ENCODE measurements at regions not wholly inside any gene's neighbourhood (a gene's known extent, or its start where the extent isn't known, plus 50 kb on each side); places are given as distances from the start of the nearest gene placed in this dataset.

DNA sequence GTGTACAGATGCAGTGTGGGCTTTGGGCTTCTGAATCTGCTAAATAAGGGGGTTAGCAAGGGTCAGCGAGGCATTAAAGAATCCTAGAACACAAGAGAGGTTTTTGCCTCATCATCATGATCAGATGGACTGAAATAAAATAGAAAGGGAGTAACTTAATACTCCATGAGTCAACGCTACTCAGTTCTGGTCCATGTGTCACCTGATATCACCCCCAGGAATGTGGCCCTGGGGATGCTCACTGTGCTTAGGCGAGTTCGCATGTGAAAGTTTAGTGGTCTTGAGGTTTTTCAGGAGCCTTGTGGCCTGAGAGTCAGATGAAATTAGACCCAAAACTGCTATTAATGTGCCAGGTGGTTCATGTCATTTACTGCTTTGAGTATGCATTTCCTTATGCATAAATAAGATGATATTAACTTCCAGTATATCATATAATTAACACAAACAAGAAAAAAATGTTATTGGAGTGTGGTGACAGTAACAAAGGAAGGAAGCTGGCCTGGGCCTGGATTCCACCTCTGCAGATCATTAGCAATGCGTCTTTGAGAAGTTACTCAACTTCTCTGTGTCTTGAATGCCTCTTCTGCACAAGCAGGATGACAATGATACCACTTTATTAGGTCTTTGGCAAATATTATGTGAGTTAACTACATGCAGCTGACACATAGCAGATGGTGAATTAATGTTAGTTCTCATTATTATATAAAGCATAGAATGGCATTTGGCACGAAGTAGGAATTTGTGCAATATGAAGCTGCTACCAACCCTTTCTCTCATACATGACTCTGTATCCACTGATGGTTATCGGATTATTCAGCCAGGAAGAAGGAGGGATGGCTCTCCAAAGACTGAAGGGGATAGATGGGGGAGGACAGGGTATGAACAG is 1272.6 kb downstream of the AACS start:
- no peaks in the 10 kb centered on the region for H3K9me3 ChIP-seq (ENCODE audit: control insufficient read depth, insufficient read depth, low read length)
- no peak overlapping the region for H3K9ac ChIP-seq (ENCODE audit: low read depth, low read length)
- H3K36me3 ChIP-seq (ENCODE audit: insufficient read depth, low read length): no peaks in the 10 kb centered on the region

DNA sequence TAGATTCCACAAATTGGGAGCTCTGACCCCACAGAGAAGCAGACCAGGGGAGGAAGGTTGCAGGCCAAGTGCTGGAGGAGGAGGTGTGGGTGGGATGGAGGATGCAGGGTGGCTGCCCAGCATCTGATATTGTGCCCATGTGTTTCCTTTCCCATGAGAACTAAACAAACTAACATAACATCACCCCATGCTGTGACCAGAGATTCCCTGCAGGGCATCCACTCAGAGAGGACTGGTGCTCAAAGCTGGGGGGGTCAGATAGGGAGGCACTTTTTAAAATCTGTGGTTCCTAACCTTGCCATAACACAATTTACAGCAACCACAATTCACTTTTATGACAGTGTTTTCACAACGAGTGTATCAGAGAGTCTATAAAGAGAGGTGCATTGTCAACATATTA is 1277.6 kb downstream of the AACS start:
- no peaks in the 10 kb centered on the region for H3K36me3 ChIP-seq (ENCODE audit: insufficient read depth, low read length)
- no peak overlapping the region for H3K9ac ChIP-seq (ENCODE audit: low read depth, low read length)
- H3K4me1 ChIP-seq (ENCODE audit: insufficient read depth, low read length): no peaks in the 10 kb centered on the region

More for the DNA sequence above, 1272.6 kb downstream of the AACS start:
- no peaks in the 10 kb centered on the region for H3K4me1 ChIP-seq (ENCODE audit: insufficient read depth, low read length)

DNA sequence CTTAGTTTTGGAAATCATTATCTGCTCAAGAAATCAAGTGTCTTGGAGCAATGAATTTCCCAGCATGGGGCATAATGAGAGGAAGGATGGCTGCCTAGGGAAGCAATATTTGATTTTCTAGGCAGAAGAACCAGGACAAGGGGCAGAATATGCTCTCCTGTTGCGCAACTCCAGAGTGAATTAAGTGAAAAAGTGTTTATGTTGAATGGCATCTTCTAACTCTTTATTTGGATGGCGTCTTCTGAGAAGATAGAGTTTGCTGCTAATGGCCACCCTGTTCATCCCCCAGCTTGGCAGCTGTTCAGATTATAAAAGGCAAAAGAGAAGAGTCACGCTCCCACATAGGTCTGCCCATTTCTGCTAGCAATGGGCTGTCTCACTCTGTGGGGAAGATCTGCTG is 1278.1 kb downstream of the AACS start:
- no peak overlapping the region for H3K9ac ChIP-seq (ENCODE audit: low read depth, low read length)
- H3K4me1 ChIP-seq (ENCODE audit: insufficient read depth, low read length): no peaks in the 10 kb centered on the region
- no peaks in the 10 kb centered on the region for H3K36me3 ChIP-seq (ENCODE audit: insufficient read depth, low read length)
- no peaks in the 10 kb centered on the region for H3K9me3 ChIP-seq (ENCODE audit: control insufficient read depth, insufficient read depth, low read length)

More for the DNA sequence above, 1277.6 kb downstream of the AACS start:
- H3K9me3 ChIP-seq (ENCODE audit: control insufficient read depth, insufficient read depth, low read length): no peaks in the 10 kb centered on the region

DNA sequence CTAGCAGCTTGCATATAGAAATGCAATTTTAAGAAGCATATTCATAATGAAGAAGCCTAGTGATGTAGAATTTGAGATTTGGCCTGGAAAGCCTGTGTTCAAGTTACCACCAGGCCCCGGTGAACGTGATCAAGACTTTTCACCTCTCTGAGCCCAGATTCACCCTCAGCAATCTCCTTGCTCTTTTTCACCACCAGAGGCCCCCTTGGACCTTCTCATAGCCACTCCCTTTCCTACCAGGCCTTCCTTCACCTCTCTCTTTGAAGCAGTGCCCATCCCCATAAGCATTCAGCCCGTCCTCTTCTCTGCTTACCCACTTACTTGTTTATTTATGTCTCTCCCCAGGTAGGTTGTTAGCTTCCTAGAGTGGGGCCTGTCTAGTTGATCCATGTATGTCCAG is 1280.9 kb downstream of the AACS start:
- Histone ChIP-seq H3K36me3 (ENCODE audit: insufficient read depth, low read length) (no peaks in the 10 kb centered on the region), H3K9ac (ENCODE audit: low read depth, low read length) (no peak overlapping the region), H3K9me3 (ENCODE audit: control insufficient read depth, insufficient read depth, low read length) (no peaks in the 10 kb centered on the region), H3K4me1 (ENCODE audit: insufficient read depth, low read length) (no peaks in the 10 kb centered on the region)

DNA sequence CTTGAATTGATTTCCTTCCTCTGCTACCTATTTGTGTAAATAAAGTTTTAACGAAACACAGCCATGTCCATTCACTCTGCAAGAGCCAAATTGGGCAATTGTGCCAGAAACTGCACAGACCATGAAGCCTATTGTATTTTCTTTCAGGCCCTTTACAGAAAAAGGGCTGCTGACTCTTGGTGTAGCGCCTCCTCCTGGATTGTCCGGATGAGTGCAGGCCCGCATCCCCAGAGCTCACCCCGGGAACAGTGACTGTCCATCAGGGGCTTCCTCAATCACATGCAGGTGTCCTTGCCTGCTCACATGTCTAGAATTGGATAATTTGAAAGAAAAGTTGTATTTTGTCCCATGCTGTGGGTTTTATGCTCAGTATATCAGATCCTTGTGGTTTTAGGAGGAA is 1282.2 kb downstream of the AACS start:
- H3K9me3 ChIP-seq (ENCODE audit: control insufficient read depth, insufficient read depth, low read length): no peaks in the 10 kb centered on the region
- H3K9ac ChIP-seq (ENCODE audit: low read depth, low read length): no peak overlapping the region
- H3K36me3 ChIP-seq (ENCODE audit: insufficient read depth, low read length): no peaks in the 10 kb centered on the region
- H3K4me1 ChIP-seq (ENCODE audit: insufficient read depth, low read length): no peaks in the 10 kb centered on the region

DNA sequence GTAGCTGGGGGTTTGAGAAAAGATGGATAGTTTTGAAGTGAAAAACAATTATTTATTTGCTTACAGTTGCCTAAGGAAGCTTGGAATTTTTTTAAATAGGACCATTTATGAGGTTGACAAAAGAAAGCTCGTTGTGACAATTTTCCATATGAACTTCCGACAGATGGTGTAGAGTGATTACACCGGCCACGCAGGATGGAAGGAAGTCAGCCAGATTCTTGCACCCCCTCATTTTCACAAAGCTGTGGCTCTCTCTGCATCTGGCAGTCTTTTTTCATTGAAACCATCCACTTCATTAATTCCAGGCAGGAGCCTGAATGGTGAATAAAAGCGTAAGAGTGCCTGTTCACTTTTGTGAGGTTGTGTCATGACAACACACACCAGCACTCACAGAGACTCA is 1284.1 kb downstream of the AACS start:
- Histone ChIP-seq H3K9ac (ENCODE audit: low read depth, low read length) (no peak overlapping the region), H3K9me3 (ENCODE audit: control insufficient read depth, insufficient read depth, low read length) (no peaks in the 10 kb centered on the region), H3K36me3 (ENCODE audit: insufficient read depth, low read length) (no peaks in the 10 kb centered on the region), H3K4me1 (ENCODE audit: insufficient read depth, low read length) (no peaks in the 10 kb centered on the region)

DNA sequence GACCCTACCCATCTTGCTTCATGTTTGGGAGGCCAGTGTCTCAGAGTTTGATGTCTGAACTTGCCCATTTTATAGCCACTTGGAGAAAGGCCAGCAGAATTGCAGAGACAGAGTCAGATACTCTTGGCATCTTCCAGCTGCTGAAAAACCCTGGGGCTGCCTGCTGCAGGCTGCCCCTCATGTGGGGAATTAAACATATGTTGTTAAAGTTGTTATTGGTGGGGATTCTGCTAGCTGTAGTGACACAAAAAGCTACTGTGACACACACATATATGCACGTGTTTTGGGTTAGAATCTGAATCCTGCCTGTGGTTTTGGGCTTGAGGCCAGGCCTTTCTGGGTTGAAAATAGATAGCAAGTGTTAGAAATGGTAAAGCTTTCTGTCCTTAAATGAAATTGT is 1288.4 kb downstream of the AACS start:
- no peaks in the 10 kb centered on the region; the same call in 1 of the 2 replicates for H3K9me3 ChIP-seq (ENCODE audit: control insufficient read depth, insufficient read depth, low read length)
- no peaks in the 10 kb centered on the region for H3K36me3 ChIP-seq (ENCODE audit: insufficient read depth, low read length)
- H3K9ac ChIP-seq (ENCODE audit: low read depth, low read length): no peak overlapping the region
- H3K4me1 ChIP-seq (ENCODE audit: insufficient read depth, low read length): no peaks in the 10 kb centered on the region

DNA sequence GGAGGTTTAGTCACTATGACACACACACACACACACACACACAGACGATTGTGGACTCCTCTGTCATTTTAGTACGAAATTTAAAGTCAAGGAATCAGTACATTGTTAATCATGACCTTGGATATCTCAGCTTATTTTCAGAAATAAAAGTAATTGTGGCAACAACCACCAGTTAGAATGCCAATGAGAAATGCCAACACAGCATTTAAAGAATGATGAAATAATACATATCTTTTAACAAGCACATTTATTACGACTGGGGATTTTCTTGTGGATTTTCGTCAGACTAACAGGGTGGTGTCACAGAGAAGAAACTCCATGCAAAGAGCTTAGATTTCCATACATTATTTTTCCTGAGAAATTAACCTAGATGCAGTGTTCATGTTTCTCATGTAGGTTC is 1289.4 kb downstream of the AACS start:
- no peaks in the 10 kb centered on the region for H3K36me3 ChIP-seq (ENCODE audit: insufficient read depth, low read length)
- no peaks in the 10 kb centered on the region; the same call in 1 of the 2 replicates for H3K9me3 ChIP-seq (ENCODE audit: control insufficient read depth, insufficient read depth, low read length)
- no peaks in the 10 kb centered on the region for H3K4me1 ChIP-seq (ENCODE audit: insufficient read depth, low read length)
- H3K9ac ChIP-seq (ENCODE audit: low read depth, low read length): no peak overlapping the region

DNA sequence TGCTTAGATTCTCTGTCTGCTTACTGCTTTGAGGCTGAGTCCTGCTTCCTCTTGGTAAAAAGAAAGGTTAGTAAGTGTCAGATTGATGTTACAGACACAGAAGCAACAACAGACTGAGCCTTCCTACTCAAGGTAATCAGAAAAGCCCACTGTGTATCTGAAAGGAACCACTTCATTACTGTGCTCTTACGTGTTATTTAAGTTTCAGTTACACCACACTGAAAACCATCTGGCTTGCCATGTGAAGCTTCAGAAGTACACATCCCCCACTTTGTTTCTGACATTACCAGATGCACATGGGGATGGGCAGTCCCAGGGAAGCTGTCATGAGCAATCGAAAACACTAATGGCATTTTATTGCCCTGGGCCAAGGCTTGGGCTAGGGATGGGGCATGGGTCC is 1290.1 kb downstream of the AACS start:
- H3K9ac ChIP-seq (ENCODE audit: low read depth, low read length): no peak overlapping the region
- no peaks in the 10 kb centered on the region; the same call in 1 of the 2 replicates for H3K9me3 ChIP-seq (ENCODE audit: control insufficient read depth, insufficient read depth, low read length)
- H3K4me1 ChIP-seq (ENCODE audit: insufficient read depth, low read length): no peaks in the 10 kb centered on the region
- H3K36me3 ChIP-seq (ENCODE audit: insufficient read depth, low read length): no peaks in the 10 kb centered on the region

DNA sequence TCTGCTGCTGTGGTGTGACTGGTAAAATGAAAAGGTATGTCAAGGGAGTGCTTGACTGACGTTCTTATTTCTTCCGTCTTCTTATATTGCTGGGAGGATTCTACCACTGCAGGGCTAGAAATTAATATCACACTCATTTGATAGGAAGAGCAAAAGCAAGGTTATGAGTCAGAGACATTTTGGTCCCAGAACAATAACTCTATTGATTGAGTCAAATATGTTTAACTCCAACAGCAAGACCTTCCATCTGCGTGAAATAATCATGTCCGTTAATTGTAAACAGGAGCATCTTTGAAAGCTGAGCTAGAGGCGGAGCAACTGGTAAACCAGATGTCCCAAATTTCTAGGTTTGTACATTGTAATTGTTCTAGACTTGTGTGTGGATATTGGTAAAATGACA is 1293.6 kb downstream of the AACS start:
- Histone ChIP-seq H3K4me1 (ENCODE audit: insufficient read depth, low read length) (no peaks in the 10 kb centered on the region), H3K9ac (ENCODE audit: low read depth, low read length) (no peak overlapping the region), H3K36me3 (ENCODE audit: insufficient read depth, low read length) (no peaks in the 10 kb centered on the region), H3K9me3 (ENCODE audit: control insufficient read depth, insufficient read depth, low read length) (no peaks in the 10 kb centered on the region; the same call in 1 of the 2 replicates)

DNA sequence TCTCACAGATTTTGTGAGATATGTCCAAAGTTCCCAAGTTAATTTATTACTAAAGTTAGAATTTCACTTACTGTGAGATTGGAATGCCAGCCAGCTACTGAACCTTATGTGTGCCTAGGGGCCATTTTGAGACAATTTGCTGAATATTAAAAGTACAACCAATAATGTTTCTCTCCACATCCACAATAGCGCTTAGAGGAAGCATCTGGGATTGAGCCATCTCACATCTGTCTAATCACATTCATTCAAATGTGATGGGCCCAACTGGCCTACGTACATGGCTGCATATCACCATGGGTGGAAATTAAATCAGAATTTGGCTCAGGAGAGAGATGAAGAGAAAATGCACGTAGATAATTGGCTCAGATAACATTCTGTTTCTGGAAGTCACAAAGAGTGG is 1294.0 kb downstream of the AACS start:
- H3K9me3 ChIP-seq (ENCODE audit: control insufficient read depth, insufficient read depth, low read length): no peaks in the 10 kb centered on the region; the same call in 1 of the 2 replicates
- H3K36me3 ChIP-seq (ENCODE audit: insufficient read depth, low read length): no peaks in the 10 kb centered on the region
- H3K4me1 ChIP-seq (ENCODE audit: insufficient read depth, low read length): no peaks in the 10 kb centered on the region
- H3K9ac ChIP-seq (ENCODE audit: low read depth, low read length): no peak overlapping the region

DNA sequence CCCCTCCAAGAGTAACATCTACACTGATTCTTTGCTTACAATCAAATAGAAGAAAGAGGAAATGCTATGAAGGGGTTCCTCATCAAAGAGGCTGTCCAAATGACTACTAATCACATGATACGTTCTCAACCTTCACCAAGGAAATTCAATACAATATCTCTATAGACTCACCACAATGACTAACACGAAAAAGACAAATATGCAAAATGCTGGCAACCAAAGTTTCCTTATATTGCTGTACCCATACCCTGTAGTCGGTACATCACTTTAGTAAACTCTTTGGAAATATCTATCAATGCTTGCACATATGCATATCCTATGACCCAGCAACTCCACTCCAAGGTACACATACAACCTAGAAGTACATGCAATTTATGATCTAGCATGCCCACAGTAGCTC is 1296.6 kb downstream of the AACS start:
- Histone ChIP-seq H3K36me3 (ENCODE audit: insufficient read depth, low read length) (no peaks in the 10 kb centered on the region), H3K9ac (ENCODE audit: low read depth, low read length) (no peak overlapping the region), H3K4me1 (ENCODE audit: insufficient read depth, low read length) (no peaks in the 10 kb centered on the region), H3K9me3 (ENCODE audit: control insufficient read depth, insufficient read depth, low read length) (no peaks in the 10 kb centered on the region; the same call in 1 of the 2 replicates)

DNA sequence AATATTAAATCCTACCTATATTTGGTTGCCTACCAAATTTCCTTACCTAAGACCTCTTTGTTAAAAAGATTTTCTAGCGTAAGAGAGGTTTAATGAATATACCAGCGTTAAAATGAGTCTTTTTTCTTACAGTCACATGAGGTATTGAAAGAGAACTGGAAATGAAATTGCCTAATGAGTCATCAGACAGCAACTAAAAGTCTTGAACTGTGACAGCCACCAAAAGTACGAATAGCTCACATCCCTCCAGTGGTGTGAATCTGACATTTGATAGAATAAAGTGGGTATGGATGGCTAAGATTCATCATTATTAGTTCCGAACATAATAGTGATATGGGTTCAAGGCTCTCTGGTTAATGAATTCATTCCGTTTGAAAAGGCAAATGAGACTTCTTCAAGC is 1297.3 kb downstream of the AACS start:
- Histone ChIP-seq H3K4me1 (ENCODE audit: insufficient read depth, low read length) (no peaks in the 10 kb centered on the region), H3K9me3 (ENCODE audit: control insufficient read depth, insufficient read depth, low read length) (no peaks in the 10 kb centered on the region; the same call in 1 of the 2 replicates), H3K36me3 (ENCODE audit: insufficient read depth, low read length) (no peaks in the 10 kb centered on the region), H3K9ac (ENCODE audit: low read depth, low read length) (no peak overlapping the region)

DNA sequence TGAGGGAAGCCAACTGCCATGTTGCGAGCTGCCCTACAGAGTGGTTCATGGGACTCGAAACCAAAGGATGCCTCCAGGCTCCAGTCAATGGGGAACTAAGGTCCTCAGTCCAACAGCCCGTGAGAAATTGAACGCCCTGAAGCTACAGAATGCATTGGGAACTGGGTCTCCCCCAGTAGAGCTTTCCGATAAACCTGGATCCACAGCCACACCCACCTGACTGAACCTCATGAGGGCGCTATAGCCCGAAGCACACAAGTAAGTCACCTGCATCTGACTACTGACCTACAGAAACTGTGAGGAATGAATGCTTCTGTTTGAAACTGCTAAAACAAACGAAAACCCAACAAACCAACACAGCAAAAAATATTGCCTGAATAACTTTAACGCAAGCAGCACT is 1297.7 kb downstream of the AACS start:
- no peaks in the 10 kb centered on the region for H3K36me3 ChIP-seq (ENCODE audit: insufficient read depth, low read length)
- no peak overlapping the region for H3K9ac ChIP-seq (ENCODE audit: low read depth, low read length)
- H3K4me1 ChIP-seq (ENCODE audit: insufficient read depth, low read length): no peaks in the 10 kb centered on the region
- no peaks in the 10 kb centered on the region; the same call in 1 of the 2 replicates for H3K9me3 ChIP-seq (ENCODE audit: control insufficient read depth, insufficient read depth, low read length)

Measured in ES-I3 (cell line).